ENCODE measurements at regions not wholly inside any gene's neighbourhood (a gene's known extent, or its start where the extent isn't known, plus 50 kb on each side); places are given as distances from the start of the nearest gene placed in this dataset.

DNA sequence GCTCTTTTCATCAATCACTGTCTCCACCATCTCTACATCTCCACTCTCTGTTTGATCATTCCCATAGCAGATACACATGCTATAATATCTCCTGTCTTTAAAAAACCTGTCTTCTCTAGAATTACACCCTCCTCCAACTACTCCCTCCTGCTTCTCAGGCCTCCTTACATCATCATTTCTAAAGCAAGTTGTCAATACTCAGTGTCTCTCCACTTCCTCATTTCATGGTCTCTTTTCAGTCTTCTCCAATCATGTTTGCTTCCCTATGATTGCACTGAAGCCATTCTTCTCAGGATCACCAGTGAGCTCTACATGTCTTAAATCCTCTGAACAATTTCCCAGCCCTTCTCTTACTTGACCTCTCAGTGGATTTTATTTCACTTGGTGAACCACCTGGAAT, 87.0 kb upstream of the ZNF280D start:
- TF ChIP-seq, protein P1, sequence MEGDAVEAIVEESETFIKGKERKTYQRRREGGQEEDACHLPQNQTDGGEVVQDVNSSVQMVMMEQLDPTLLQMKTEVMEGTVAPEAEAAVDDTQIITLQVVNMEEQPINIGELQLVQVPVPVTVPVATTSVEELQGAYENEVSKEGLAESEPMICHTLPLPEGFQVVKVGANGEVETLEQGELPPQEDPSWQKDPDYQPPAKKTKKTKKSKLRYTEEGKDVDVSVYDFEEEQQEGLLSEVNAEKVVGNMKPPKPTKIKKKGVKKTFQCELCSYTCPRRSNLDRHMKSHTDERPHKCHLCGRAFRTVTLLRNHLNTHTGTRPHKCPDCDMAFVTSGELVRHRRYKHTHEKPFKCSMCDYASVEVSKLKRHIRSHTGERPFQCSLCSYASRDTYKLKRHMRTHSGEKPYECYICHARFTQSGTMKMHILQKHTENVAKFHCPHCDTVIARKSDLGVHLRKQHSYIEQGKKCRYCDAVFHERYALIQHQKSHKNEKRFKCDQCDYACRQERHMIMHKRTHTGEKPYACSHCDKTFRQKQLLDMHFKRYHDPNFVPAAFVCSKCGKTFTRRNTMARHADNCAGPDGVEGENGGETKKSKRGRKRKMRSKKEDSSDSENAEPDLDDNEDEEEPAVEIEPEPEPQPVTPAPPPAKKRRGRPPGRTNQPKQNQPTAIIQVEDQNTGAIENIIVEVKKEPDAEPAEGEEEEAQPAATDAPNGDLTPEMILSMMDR (IDR thresholded peaks at IDR 0.05; ENCODE audit: insufficient read depth, low read depth, low read length): no peak
- no peaks in the 10 kb centered on the region for H3K27me3 ChIP-seq (ENCODE audit: control insufficient read depth, insufficient read depth, low read length)
- no peak overlapping the region for H3K4me3 ChIP-seq (ENCODE audit: low read depth, low read length)
- H3K36me3 ChIP-seq (ENCODE audit: control insufficient read depth, insufficient read depth, low read length): no peaks in the 10 kb centered on the region
- ChIA-PET POLR2A (no interaction called here), CTCF (interaction anchor here (1.0 to 1.7 kb wide), 5 partner anchors 49 to 394 kb away, joined by 3 to 4 read pairs (median 3); no protein-coding TSS in a partner anchor)
- no peak for DNase-seq (ENCODE audit: low read depth)

DNA sequence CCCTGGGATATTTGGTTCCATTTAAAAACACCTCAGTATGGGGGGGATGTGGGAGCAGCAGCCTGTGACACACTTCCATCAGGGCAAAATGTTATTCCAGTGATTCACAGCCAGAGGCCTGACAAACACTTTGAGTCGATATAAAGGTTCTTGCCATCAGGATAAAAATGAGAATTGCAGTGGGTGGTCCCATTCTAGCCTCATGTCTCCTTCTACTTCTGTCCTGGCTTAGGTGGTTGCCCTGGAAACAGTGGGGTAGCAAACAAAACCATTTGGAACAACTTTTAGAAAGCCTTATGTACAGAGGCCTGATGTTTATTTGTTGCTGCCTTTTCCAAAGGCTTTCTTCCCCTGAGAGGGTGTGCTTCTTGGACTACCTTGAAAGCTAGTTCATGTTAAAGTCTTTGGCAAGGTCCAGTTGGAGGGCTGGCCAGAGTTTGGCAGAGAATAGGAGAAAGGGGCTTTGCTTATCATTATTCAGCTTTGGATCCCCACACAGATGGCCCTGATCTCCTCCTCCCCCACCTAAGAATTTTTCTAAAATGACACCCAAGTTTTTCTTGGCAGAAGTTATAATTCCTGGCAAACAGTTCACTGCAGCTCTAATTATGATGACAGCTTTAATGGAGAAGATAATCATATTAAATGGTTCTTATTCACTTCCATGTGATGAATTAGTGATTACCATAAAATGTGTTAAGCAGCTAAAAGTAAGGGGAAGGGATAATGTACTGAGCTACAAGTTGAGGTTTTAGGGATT, 84.2 kb upstream of the ZNF280D start:
- H3K36me3 ChIP-seq (ENCODE audit: control insufficient read depth, insufficient read depth, low read length): no peaks in the 10 kb centered on the region

DNA sequence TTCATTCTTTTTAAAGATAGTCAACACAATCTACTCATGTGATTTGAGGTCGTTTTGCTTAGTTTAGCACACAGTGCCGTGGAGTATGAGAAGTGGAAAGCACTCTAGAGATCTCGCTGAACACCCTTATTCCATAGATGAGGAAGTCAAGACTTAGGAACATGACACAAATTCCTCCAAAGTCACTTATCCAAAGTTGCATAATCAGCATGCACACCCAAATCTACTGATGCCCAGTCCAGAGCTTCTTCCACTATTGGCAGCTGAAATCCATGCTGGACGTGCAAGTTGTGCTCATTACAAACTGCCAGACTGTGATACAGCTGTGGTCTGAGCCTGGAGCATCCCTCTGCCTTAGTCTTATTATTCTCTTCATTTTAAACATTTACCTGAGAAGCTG, 83.5 kb upstream of the ZNF280D start:
- Histone ChIP-seq H3K36me3 (ENCODE audit: control insufficient read depth, insufficient read depth, low read length) (no peaks in the 10 kb centered on the region), H3K27me3 (ENCODE audit: control insufficient read depth, insufficient read depth, low read length) (no peaks in the 10 kb centered on the region), H3K4me3 (ENCODE audit: low read depth, low read length) (no peak overlapping the region)
- no peak for DNase-seq (ENCODE audit: low read depth)
- ChIA-PET POLR2A (no interaction called here), CTCF (no interaction called here)
- TF ChIP-seq, protein P1 (IDR thresholded peaks at IDR 0.05; ENCODE audit: insufficient read depth, low read depth, low read length): no peak

More for the DNA sequence above, 84.2 kb upstream of the ZNF280D start:
- Histone ChIP-seq H3K27me3 (ENCODE audit: control insufficient read depth, insufficient read depth, low read length) (no peaks in the 10 kb centered on the region), H3K4me3 (ENCODE audit: low read depth, low read length) (no peak overlapping the region)
- no peak for DNase-seq (ENCODE audit: low read depth)
- TF ChIP-seq, protein P1 (IDR thresholded peaks at IDR 0.05; ENCODE audit: insufficient read depth, low read depth, low read length): no peak
- ChIA-PET POLR2A (no interaction called here), CTCF (no interaction called here)

DNA sequence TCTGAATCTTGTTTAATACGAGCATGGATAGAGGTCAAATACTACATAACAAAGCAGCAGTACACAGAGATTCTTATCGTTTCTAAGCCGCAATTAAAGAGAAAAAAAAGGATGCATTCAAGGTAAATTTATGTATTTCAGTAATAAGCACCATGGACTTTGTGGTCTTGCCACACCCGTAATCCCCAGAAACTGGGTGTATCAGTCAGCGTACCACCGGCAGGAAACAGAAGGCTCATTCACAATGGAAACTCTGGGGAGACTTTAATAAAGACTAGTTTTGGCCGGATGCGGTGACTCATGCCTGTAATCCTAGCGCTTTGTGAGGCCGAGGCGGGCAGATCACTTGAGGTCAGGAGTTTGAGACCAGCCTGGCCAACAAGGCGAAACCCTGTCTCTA, 81.9 kb upstream of the ZNF280D start:
- no peak for DNase-seq (ENCODE audit: low read depth)
- CTCF ChIA-PET: no interaction called here
- POLR2A ChIA-PET: no interaction called here
- Histone ChIP-seq H3K4me3 (ENCODE audit: low read depth, low read length) (no peak overlapping the region), H3K27me3 (ENCODE audit: control insufficient read depth, insufficient read depth, low read length) (no peaks in the 10 kb centered on the region), H3K36me3 (ENCODE audit: control insufficient read depth, insufficient read depth, low read length) (no peaks in the 10 kb centered on the region)
- TF ChIP-seq, protein P1 (IDR thresholded peaks at IDR 0.05; ENCODE audit: insufficient read depth, low read depth, low read length): no peak

DNA sequence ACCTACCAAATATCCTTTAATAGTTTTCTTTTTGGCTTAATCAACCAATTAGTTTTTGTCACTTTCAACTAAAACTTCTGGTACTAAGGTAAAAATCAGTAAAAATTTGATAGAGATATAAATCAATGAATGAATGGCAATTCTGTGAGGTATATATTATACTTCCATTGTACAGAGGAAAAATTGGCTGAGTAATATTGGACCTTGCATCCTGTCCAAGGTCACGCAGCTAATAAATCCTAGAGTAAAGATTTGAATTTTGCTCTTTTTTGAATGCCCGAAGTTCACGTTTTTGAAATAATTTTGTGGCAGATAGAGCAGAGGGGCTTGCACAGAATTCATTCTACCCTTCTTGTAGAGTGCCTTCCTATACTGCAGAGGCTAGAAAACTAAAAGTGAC, 81.1 kb upstream of the ZNF280D start:
- Histone ChIP-seq H3K4me3 (ENCODE audit: low read depth, low read length) (no peak overlapping the region), H3K27me3 (ENCODE audit: control insufficient read depth, insufficient read depth, low read length) (no peaks in the 10 kb centered on the region), H3K36me3 (ENCODE audit: control insufficient read depth, insufficient read depth, low read length) (no peaks in the 10 kb centered on the region)
- TF ChIP-seq, protein P1 (IDR thresholded peaks at IDR 0.05; ENCODE audit: insufficient read depth, low read depth, low read length): no peak
- ChIA-PET POLR2A (no interaction called here), CTCF (no interaction called here)
- no peak for DNase-seq (ENCODE audit: low read depth)

Measured in BJ (cell line).